ENCODE measurements at regions not wholly inside any gene's neighbourhood (a gene's known extent, or its start where the extent isn't known, plus 50 kb on each side); places are given as distances from the start of the nearest gene placed in this dataset.

- TF ChIP-seq MNT (IDR thresholded peaks at IDR 0.05) (no peak), MEF2D (CRISPR knock-in tag; IDR thresholded peaks at IDR 0.05) (no peak), ETV6 (CRISPR knock-in tag; conservative IDR thresholded peaks at IDR 0.05) (no peak), ZNF747 (CRISPR knock-in tag; IDR thresholded peaks at IDR 0.05; ENCODE audit: borderline replicate concordance) (no peak), ZNF557 (CRISPR knock-in tag; IDR thresholded peaks at IDR 0.05) (no peak), REL (CRISPR knock-in tag; conservative IDR thresholded peaks at IDR 0.05) (no peak), CHCHD3 (CRISPR knock-in tag; IDR thresholded peaks at IDR 0.05) (no peak), THAP7 (CRISPR knock-in tag; IDR thresholded peaks at IDR 0.05) (no peak)
- TF ChIP-seq, protein P1, sequence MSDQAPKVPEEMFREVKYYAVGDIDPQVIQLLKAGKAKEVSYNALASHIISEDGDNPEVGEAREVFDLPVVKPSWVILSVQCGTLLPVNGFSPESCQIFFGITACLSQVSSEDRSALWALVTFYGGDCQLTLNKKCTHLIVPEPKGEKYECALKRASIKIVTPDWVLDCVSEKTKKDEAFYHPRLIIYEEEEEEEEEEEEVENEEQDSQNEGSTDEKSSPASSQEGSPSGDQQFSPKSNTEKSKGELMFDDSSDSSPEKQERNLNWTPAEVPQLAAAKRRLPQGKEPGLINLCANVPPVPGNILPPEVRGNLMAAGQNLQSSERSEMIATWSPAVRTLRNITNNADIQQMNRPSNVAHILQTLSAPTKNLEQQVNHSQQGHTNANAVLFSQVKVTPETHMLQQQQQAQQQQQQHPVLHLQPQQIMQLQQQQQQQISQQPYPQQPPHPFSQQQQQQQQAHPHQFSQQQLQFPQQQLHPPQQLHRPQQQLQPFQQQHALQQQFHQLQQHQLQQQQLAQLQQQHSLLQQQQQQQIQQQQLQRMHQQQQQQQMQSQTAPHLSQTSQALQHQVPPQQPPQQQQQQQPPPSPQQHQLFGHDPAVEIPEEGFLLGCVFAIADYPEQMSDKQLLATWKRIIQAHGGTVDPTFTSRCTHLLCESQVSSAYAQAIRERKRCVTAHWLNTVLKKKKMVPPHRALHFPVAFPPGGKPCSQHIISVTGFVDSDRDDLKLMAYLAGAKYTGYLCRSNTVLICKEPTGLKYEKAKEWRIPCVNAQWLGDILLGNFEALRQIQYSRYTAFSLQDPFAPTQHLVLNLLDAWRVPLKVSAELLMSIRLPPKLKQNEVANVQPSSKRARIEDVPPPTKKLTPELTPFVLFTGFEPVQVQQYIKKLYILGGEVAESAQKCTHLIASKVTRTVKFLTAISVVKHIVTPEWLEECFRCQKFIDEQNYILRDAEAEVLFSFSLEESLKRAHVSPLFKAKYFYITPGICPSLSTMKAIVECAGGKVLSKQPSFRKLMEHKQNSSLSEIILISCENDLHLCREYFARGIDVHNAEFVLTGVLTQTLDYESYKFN (CRISPR knock-in tag; conservative IDR thresholded peaks at IDR 0.05) = no peak
- TF ChIP-seq, protein P2, sequence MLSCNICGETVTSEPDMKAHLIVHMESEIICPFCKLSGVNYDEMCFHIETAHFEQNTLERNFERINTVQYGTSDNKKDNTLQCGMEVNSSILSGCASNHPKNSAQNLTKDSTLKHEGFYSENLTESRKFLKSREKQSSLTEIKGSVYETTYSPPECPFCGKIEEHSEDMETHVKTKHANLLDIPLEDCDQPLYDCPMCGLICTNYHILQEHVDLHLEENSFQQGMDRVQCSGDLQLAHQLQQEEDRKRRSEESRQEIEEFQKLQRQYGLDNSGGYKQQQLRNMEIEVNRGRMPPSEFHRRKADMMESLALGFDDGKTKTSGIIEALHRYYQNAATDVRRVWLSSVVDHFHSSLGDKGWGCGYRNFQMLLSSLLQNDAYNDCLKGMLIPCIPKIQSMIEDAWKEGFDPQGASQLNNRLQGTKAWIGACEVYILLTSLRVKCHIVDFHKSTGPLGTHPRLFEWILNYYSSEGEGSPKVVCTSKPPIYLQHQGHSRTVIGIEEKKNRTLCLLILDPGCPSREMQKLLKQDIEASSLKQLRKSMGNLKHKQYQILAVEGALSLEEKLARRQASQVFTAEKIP (CRISPR knock-in tag; IDR thresholded peaks at IDR 0.05; ENCODE audit: borderline replicate concordance) = no peak
These were observed 105.3 kb upstream of the BCAT1 start (continued) for GRCh38 chr12:25054076-25054782.

Data from HepG2 (cell line).